Inferior parietal cortex (tissue), 1 donor: ENCODE measurements at regions not wholly inside any gene's neighbourhood (a gene's known extent, or its start where the extent isn't known, plus 50 kb on each side); places are given as distances from the start of the nearest gene placed in this dataset.
"Not testable (repeated sequence)": the region's sequence is repeated elsewhere in the genome, so short reads cannot be mapped to it uniquely, and the experiment has no call there.

Experiments
- DNase-seq: peaks from one replicate; pipeline ENCODE4 v3.0.0-alpha.2; 2016; ENCODE audit errors: extremely low spot score

GRCh38 chr13:59404331-59404730 lies 759.4 kb downstream of the DIAPH3 start:
- no peak for DNase-seq

DNA sequence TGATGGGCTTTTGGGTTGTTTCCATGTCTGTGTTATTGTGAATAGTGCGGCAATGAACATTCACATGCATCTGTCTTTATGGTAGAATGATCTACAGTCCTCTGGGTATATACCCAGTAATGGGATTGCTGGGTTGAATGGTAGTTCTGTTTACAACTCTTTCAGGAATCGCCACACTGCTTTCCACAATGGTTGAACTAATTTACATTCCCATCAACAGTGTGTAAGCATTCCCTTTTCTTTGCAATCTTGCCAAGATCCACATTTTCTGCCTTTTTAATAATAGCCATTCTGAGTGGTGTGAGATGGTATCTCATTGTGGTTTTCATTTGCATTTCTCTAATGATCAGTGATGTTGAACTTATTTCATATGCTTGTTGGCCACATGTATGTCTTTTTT lies 756.5 kb downstream of the DIAPH3 start:
- DNase-seq = not testable (repeated sequence)

- DNase-seq = no peak
These were observed 755.0 kb downstream of the DIAPH3 start for GRCh38 chr13:59408738-59409137.

- DNase-seq = no peak
These were observed 754.5 kb downstream of the DIAPH3 start for GRCh38 chr13:59409211-59409610.

GRCh38 chr13:59409634-59410200 lies 754.0 kb downstream of the DIAPH3 start:
- no peak for DNase-seq

DNA sequence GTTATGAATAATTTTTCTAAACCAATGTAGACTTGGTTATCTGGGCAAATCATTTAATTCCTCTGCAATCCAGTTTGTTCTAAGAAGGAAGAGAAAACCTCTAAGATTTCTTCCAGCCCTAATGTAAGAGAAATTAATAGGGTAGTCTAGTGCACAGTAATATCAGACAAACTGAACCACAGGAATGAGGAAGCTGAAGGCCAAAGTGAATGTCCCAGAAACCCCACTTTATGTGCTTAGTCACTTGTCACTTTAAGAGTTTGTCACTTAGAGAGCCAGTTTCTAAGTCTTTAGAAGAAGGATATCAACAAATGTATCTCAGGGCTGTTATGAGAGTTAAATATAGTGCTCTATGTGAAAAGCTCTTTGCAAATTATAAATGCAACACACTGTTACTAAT lies 750.6 kb downstream of the DIAPH3 start:
- DNase-seq = no peak

DNA sequence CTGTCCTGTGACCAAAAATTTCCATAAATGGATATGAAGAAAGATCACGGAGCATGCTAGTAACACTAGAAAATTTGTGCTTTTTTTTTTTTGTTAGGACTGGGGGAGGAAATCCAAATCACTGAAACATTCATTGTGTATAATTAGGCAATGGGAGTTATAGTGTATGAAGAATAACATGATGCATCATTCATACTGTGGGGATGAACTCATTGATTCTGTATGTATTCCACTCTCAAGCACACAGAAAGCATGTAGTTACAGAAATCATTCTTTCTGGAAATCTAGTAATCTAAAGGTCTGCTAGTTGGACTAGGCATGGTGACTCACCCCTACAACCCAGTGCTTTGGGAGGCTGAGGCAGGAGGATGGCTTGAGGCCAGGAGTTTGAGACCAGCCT lies 749.7 kb downstream of the DIAPH3 start:
- DNase-seq = no peak

- DNase-seq = no peak
These were observed 748.2 kb downstream of the DIAPH3 start for GRCh38 chr13:59415498-59415897.

DNA sequence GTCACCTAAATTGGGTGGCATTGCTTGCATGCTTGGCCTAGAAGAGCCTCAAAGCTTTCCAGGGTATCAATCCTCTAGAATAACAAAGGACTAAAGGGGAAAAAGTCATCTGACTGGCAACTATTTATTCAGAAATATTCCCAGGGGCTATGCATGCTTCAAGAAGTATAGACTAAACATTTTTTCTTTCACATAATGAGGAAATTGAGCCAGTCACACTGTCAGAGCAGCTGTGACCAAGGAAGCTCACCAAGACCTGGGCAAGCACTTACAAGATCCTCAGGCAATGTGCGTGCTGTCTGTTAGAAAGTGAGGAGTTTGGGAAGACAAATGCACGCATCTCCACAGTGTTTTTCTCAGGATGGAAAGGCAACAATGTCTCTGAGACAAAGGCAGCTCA lies 747.2 kb downstream of the DIAPH3 start:
- no peak for DNase-seq

- no peak for DNase-seq
These were observed 741.1 kb downstream of the DIAPH3 start for GRCh38 chr13:59422646-59423045.

GRCh38 chr13:59423708-59424340 lies 739.9 kb downstream of the DIAPH3 start:
- no peak for DNase-seq

DNA sequence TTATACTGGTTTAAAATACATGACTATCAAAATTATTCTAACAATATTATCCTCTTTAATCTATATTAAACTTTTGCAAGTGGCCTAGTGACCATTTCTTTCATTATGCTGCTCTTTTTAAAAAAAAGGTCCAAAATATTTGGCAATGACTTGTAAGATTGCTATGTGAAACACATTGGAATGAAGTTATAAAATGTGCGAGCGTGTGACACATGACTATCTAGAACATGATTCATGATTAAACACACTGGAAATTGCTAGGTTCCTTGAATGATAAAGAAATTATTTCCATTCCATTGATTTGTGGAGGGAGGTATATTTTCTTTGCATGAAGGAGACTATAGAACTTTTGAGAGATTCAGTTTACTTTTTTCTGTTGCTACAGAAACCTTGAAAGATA lies 739.1 kb downstream of the DIAPH3 start:
- no peak for DNase-seq

DNA sequence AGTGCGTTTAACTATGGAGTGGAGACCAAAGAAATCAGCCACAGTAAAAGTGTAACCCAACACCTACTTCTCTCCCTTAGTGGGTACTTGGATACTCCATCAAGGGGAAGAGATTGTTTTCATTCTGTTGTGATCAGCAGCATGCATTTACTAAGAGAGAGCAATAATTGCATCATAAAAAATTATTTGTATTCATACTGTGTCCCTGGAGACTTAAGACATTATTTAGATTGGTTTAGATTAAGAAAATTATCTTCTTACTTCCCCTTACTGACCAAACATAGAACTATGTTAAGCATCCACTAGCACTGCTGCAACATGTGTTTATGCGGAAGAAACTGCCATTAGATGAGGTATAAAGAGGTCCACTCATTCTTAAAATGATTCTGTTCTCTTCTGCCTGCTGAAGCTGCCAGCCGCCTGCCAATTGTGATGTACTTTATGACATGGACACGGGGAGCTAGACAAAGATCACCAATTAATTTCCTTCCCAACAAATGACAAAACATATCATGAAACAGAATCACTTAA lies 738.5 kb downstream of the DIAPH3 start:
- DNase-seq = no peak

GRCh38 chr13:59435024-59435423 lies 728.7 kb downstream of the DIAPH3 start:
- DNase-seq = no peak

- DNase-seq = no peak
These were observed 726.0 kb downstream of the DIAPH3 start for GRCh38 chr13:59437544-59438301.

DNA sequence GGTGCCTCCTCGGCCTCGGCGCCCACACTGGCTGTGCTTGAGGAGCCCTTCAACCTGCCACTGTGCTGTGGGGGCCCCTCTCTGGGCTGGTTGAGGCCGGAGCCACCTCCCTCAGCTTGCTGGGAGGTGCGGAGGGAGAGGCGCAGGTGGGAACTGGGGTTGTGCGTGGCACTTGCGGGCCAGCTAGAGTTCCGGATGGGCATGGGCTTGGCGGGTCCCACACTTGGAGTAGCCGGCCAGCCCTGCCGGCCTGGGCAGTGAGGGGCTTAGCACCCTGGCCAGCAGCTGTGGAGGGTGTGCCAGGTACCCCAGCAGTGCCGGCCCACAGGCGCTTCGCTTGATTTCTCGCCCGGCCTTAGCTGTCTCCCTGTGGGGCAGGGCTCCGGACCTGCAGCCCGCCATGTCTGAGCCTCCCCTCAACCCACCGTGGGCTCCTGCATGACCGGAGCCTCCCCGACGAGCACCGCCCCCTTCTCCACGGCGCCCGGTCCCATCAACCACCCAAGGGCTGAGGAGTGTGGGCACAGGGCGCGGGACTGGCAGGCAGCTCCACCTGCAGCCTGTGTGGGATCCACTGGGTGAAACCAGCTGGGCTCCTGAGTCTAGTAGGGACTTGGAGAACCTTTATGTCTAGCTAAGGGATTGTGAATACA lies 723.8 kb downstream of the DIAPH3 start:
- no peak for DNase-seq

DNA sequence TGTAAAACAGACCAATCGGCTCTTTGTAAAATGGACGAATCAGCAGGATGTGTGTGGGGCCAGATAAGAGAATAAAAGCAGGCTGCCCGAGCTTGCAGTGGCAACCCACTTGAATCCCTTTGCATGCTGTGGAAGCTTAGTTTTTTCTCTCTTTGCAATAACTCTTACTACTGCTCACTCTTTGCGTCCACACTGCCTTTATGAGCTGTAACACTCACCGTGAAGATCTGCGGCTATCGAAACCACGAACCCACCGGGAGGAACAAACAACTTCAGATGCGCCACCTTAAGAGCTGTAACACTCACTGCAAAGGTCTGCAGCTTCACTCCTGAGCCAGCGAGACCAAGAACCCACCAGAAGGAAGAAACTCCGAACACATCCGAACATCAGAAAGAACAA lies 722.7 kb downstream of the DIAPH3 start:
- DNase-seq = not testable (repeated sequence)

- no peak for DNase-seq
These were observed 722.0 kb downstream of the DIAPH3 start for GRCh38 chr13:59441596-59442280.

- no peak for DNase-seq
These were observed 721.3 kb downstream of the DIAPH3 start for GRCh38 chr13:59442461-59442860.

- no peak for DNase-seq
These were observed 720.7 kb downstream of the DIAPH3 start for GRCh38 chr13:59442944-59443486.

DNA sequence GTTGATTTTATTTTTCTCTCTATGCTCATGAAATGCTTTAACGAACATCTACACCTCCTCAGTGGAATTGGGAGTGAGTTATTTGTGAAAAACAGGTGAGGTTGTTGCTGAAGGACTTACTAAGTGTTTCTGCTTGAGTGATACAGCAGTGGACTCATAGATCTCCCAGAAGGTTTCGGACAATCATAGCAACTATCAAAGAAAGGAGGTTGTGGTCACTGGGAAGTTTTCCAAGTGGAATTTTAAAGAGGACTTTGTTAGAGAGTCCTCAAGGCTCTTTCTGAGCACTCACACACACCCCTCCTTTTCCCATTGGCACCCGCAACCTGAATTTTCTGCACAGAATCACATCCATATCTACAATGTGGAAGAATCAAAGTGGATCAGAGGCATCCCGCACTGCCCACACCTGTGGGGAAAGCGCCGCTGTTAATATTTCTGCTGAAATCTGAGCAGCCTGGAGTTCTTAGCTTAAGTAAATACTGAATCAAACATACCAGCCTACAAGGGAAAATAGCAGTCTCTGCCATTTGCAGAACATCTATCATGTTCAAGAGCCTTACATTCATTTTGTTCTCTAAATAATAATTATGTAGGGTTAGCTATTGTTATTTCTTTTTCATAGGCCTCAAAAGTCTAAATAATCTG lies 719.4 kb downstream of the DIAPH3 start:
- DNase-seq = no peak
